RWPE2 (cell line): ENCODE measurements at regions not wholly inside any gene's neighbourhood (a gene's known extent, or its start where the extent isn't known, plus 50 kb on each side); places are given as distances from the start of the nearest gene placed in this dataset.

Experiments used
- ATAC-seq: fragments of 200-7000 bp; cut with Tn5 transposase; 3 replicates; pipeline ENCODE4 v1.9.1; 2021; ENCODE audit warnings: low read depth
- DNase-seq: peaks from one replicate; pipeline ENCODE4 v3.0.0-alpha.2; 2020; ENCODE audit warnings: low spot score
- H3K27ac ChIP-seq: fragments of 450-650 bp; 2 replicates; pipeline ENCODE4 v1.5.1; 2017; ENCODE audit warnings: mild to moderate bottlenecking; ENCODE audit not compliant: poor library complexity, severe bottlenecking
- H3K27me3 ChIP-seq: fragments of 250-450 bp; sonication (Bioruptor Pico); 2 replicates; pipeline ENCODE4 v1.5.1; 2021; ENCODE audit warnings: mild to moderate bottlenecking, moderate library complexity; ENCODE audit not compliant: insufficient read depth, poor library complexity, severe bottlenecking
- H3K36me3 ChIP-seq: fragments of 250-450 bp; sonication (Bioruptor Pico); 2 replicates; pipeline ENCODE4 v1.5.1; 2020; ENCODE audit warnings: low read depth, mild to moderate bottlenecking, moderate library complexity
- H3K4me1 ChIP-seq: fragments of 250-450 bp; sonication (Bioruptor Pico); 2 replicates; pipeline ENCODE4 v1.5.1; 2021; ENCODE audit warnings: mild to moderate bottlenecking, moderate library complexity; ENCODE audit not compliant: insufficient read depth, poor library complexity, severe bottlenecking
- H3K4me3 ChIP-seq: fragments of 250-450 bp; sonication (Bioruptor Pico); 2 replicates; pipeline ENCODE4 v1.5.1; 2021; ENCODE audit warnings: mild to moderate bottlenecking, moderate library complexity; ENCODE audit not compliant: severe bottlenecking
- H3K9me3 ChIP-seq: fragments of 250-450 bp; sonication (Bioruptor Pico); 2 replicates; pipeline ENCODE4 v1.5.1; 2021; ENCODE audit warnings: mild to moderate bottlenecking, moderate library complexity; ENCODE audit not compliant: severe bottlenecking
- TF ChIP-seq, protein P1 (sequence below): fragments of 450-650 bp; IDR thresholded peaks from one replicate; pipeline ENCODE4 v1.5.1; 2017; ENCODE audit warnings: mild to moderate bottlenecking, moderate library complexity; ENCODE audit not compliant: poor library complexity, severe bottlenecking

DNA sequence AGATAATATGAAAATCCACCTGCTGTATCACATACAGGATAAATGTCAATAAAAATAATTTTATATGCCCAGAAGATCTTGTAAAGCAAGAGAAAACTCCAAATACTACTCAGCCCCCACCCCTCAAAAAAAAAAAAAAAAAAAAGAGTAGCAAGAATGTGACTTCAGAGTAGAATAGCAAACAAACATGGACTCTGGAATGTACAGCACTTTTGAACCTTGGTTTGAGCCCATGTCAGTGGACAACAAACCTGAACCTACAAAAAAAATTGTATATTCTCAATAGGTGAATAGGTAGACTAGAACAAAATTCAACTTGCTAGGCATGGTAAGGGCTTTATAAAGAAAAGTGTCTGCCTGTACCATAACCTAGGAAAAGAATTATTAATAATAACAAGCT, 428.0 kb downstream of the SLITRK6 start:
- no peaks in the 10 kb centered on the region for H3K27me3 ChIP-seq
- no peak overlapping the region for H3K27ac ChIP-seq
- ATAC-seq (no peak), DNase-seq (no peak)
- no peak overlapping the region for H3K4me3 ChIP-seq
- TF ChIP-seq, protein P1, sequence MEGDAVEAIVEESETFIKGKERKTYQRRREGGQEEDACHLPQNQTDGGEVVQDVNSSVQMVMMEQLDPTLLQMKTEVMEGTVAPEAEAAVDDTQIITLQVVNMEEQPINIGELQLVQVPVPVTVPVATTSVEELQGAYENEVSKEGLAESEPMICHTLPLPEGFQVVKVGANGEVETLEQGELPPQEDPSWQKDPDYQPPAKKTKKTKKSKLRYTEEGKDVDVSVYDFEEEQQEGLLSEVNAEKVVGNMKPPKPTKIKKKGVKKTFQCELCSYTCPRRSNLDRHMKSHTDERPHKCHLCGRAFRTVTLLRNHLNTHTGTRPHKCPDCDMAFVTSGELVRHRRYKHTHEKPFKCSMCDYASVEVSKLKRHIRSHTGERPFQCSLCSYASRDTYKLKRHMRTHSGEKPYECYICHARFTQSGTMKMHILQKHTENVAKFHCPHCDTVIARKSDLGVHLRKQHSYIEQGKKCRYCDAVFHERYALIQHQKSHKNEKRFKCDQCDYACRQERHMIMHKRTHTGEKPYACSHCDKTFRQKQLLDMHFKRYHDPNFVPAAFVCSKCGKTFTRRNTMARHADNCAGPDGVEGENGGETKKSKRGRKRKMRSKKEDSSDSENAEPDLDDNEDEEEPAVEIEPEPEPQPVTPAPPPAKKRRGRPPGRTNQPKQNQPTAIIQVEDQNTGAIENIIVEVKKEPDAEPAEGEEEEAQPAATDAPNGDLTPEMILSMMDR, result no peak
- peaks cover 10% of the 10 kb centered on the region for H3K4me1 ChIP-seq
- no peaks in the 10 kb centered on the region for H3K9me3 ChIP-seq
- H3K36me3 ChIP-seq, result no peaks in the 10 kb centered on the region

DNA sequence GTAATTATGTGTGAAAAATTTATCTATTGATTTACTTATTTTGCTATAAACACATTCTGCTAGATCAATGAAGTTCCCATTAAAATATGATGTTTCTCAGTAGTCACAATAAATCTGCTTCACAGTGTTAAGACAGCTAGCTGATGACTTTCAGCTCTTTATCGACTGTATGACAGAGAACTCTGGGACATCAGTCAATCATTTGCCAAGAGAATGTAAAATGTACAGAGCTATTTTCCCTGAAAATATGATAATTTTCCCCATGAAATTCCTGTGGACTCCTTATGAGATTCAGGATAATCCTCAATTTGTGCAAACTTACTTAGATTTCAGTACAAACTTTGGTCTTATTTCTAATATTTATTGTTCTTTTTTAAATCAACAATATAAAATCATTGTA, 430.5 kb downstream of the SLITRK6 start:
- TF ChIP-seq, protein P1, result no peak
- no peak overlapping the region for H3K27ac ChIP-seq

DNA sequence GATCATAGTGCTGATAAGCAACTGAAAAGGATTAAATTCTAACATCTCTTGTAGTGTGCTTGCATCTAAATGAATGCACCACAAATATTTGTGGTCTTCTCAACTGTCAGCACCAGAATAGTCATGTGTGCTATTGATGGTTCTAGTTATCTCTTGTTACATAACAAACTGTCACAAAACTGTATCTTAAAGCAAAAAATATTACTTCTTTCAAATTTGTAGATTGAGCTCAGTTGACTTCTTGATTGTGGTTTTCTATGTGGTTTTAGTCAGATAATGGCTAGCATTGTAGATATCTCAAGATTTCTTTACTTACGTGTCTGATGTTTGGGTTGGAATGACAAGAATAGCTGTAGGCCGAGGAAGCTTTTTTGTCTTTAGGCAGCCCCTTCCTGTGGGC, 431.3 kb downstream of the SLITRK6 start:
- TF ChIP-seq, protein P1, result no peak
- no peak overlapping the region for H3K4me3 ChIP-seq
- no peak for ATAC-seq
- no peaks in the 10 kb centered on the region for H3K27me3 ChIP-seq
- no peaks in the 10 kb centered on the region for H3K36me3 ChIP-seq
- H3K4me1 ChIP-seq, result no peaks in the 10 kb centered on the region
- H3K27ac ChIP-seq, result no peak overlapping the region
- H3K9me3 ChIP-seq, result no peaks in the 10 kb centered on the region
- no peak for DNase-seq

More for the DNA sequence above, 430.5 kb downstream of the SLITRK6 start:
- Histone ChIP-seq H3K4me1 (peaks cover 7% of the 10 kb centered on the region), H3K9me3 (no peaks in the 10 kb centered on the region), H3K27me3 (no peaks in the 10 kb centered on the region), H3K4me3 (no peak overlapping the region), H3K36me3 (no peaks in the 10 kb centered on the region)
- DNase-seq (no peak), ATAC-seq (no peak)

DNA sequence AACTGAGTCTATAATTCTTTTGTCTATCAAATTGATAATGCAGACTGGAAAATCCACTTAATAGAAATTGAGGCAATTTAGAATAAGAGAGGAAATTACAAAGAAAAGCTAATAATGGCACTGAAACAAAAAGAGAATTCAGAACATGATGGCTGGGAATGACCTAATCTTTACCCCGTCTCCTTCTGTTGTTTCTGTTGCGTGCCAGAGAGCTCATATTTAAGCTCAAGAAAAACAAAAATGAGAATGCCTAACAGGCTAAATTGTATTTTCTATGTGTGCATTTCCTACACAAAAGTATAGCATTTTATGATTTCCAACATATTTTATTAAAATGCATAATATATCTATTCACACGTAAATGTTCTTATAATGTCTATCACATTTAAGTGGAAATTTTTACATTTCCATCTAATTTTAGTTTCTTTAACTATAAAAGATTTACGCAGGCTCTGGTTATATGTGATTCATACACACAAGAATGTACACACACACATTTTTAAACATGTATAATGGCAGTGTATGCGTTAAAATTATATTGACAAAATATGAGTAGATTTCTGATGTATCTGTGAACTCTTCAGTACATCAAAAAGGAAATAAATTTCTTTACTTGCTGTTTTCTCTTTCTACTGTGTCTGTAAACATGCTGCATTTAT, 432.3 kb downstream of the SLITRK6 start:
- H3K27ac ChIP-seq, result no peak overlapping the region
- H3K36me3 ChIP-seq, result no peaks in the 10 kb centered on the region
- TF ChIP-seq, protein P1, result no peak
- H3K27me3 ChIP-seq, result no peaks in the 10 kb centered on the region
- H3K4me1 ChIP-seq, result no peaks in the 10 kb centered on the region
- DNase-seq, result no peak
- H3K4me3 ChIP-seq, result no peak overlapping the region
- ATAC-seq, result no peak
- no peaks in the 10 kb centered on the region for H3K9me3 ChIP-seq

DNA sequence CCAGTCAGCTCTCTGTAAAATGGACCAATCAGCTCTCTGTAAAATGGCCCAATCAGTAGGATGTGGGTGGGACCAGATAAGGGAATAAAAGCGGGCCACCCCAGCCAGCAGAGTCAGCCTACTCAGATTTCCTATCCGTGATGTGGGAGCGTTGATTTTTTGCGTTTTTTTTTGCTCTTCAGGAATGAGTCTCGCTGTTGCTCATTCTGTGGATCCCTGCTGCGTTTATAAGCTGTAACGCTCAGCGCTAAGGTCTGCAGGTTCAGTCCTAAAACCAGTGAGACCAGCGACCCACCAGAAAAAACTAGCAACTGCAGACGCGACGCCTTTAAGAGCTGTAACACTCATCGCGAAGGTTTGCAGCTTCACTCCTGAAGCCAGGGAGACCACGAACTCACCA, 435.7 kb downstream of the SLITRK6 start:
- H3K9me3 ChIP-seq, result no peaks in the 10 kb centered on the region
- H3K27me3 ChIP-seq, result no peaks in the 10 kb centered on the region
- no peaks in the 10 kb centered on the region for H3K36me3 ChIP-seq
- no peak for ATAC-seq
- TF ChIP-seq, protein P1, result no peak
- DNase-seq, result no peak
- no peaks in the 10 kb centered on the region for H3K4me1 ChIP-seq
- no peak overlapping the region for H3K27ac ChIP-seq
- H3K4me3 ChIP-seq, result no peak overlapping the region
